Lower leg skin (tissue), 4 donors: ENCODE measurements at regions not wholly inside any gene's neighbourhood (a gene's known extent, or its start where the extent isn't known, plus 50 kb on each side); places are given as distances from the start of the nearest gene placed in this dataset.

Experiments used
- DNase-seq, 2 donors: peaks; one replicate each; pipeline ENCODE4 v3.0.0-alpha.2; 2019; ENCODE audit warnings: low spot score in 2 of 2
- H3K4me3 ChIP-seq: fragments of 200-600 bp; sonication (generic); 2 replicates; pipeline ENCODE4 v1.5.1; 2017; ENCODE audit warnings: mild to moderate bottlenecking, low read depth; ENCODE audit not compliant: poor library complexity, severe bottlenecking
- CTCF ChIP-seq, 3 donors: fragments of 450-650 bp; IDR thresholded peaks; one replicate each; pipeline ENCODE4 v1.5.1; 2016; ENCODE audit warnings: antibody characterized with exemption in 3 of 3, mild to moderate bottlenecking in 3 of 3, moderate library complexity in 2 of 3
- POLR2A ChIP-seq, 2 donors: fragments of 450-650 bp; IDR thresholded peaks; one replicate each; pipeline ENCODE4 v1.6.1; 2016 to 2017; ENCODE audit warnings: antibody characterized with exemption in 2 of 2, mild to moderate bottlenecking in 1 of 2, moderate library complexity in 1 of 2
- WGBS, 2 donors: methylation state at CpG; one replicate each; pipeline ENCODE4 v1.1.5; 2018; 5-methylcytosine and 5-hydroxymethylcytosine counted together
- intact Hi-C: fragments of 100-400 bp; cut with DNase I; formaldehyde crosslinking; loops from one replicate; pipeline ENCODE4 v1.15.0; 2023; ENCODE audit warnings: low total_unique reads

GRCh38 chr14:34041220-34041619, 90.3 kb upstream of the EGLN3 start:
- TF ChIP-seq CTCF (IDR thresholded peaks at IDR 0.05) (no peak), POLR2A (IDR thresholded peaks at IDR 0.05) (no peak)
- intact Hi-C loops = no loop called here
- no peak overlapping the region for H3K4me3 ChIP-seq
- 90 to 94% methylated on average over 2 of the region's 2 CpGs for WGBS, 2 donors
- DNase-seq = no peak

- DNase-seq = no peak
- intact Hi-C loops = no loop called here
- H3K4me3 ChIP-seq = no peak overlapping the region
- no peak for TF ChIP-seq CTCF (IDR thresholded peaks at IDR 0.05)
- no peak for TF ChIP-seq POLR2A (IDR thresholded peaks at IDR 0.05)
Observed at GRCh38 chr14:34040766-34041165, 89.9 kb upstream of the EGLN3 start.

GRCh38 chr14:34039428-34040047, 88.7 kb upstream of the EGLN3 start:
- WGBS, 2 donors = 80 to 91% methylated on average over 3 of the region's 3 CpGs
- no peak for DNase-seq
- no peak for TF ChIP-seq POLR2A (IDR thresholded peaks at IDR 0.05)
- TF ChIP-seq CTCF (IDR thresholded peaks at IDR 0.05) = no peak
- no peak overlapping the region for H3K4me3 ChIP-seq
- intact Hi-C loops = no loop called here

- intact Hi-C loops = no loop called here
- WGBS, 2 donors = 77 to 85% methylated on average over 6 of the region's 6 CpGs
- DNase-seq = no peak
- no peak overlapping the region for H3K4me3 ChIP-seq
- TF ChIP-seq CTCF (IDR thresholded peaks at IDR 0.05) (no peak), POLR2A (IDR thresholded peaks at IDR 0.05) (no peak)
Observed at GRCh38 chr14:34038358-34039057, 87.6 kb upstream of the EGLN3 start.

- H3K4me3 ChIP-seq = no peak overlapping the region
- 86 to 88% methylated on average over 2 of the region's 2 CpGs for WGBS, 2 donors
- intact Hi-C loops = no loop called here
- TF ChIP-seq CTCF (IDR thresholded peaks at IDR 0.05) (no peak), POLR2A (IDR thresholded peaks at IDR 0.05) (no peak)
- no peak for DNase-seq
Observed at GRCh38 chr14:34036319-34036766, 85.5 kb upstream of the EGLN3 start.

- DNase-seq = no peak
- 87 to 100% methylated on average over 1 of the region's 1 CpG for WGBS, 2 donors
- H3K4me3 ChIP-seq = no peak overlapping the region
- intact Hi-C loops = no loop called here
- TF ChIP-seq CTCF (IDR thresholded peaks at IDR 0.05) (no peak), POLR2A (IDR thresholded peaks at IDR 0.05) (no peak)
Observed at GRCh38 chr14:34035934-34036250, 85.0 kb upstream of the EGLN3 start.
